ENCODE measurements at regions not wholly inside any gene's neighbourhood (a gene's known extent, or its start where the extent isn't known, plus 50 kb on each side); places are given as distances from the start of the nearest gene placed in this dataset.

DNA sequence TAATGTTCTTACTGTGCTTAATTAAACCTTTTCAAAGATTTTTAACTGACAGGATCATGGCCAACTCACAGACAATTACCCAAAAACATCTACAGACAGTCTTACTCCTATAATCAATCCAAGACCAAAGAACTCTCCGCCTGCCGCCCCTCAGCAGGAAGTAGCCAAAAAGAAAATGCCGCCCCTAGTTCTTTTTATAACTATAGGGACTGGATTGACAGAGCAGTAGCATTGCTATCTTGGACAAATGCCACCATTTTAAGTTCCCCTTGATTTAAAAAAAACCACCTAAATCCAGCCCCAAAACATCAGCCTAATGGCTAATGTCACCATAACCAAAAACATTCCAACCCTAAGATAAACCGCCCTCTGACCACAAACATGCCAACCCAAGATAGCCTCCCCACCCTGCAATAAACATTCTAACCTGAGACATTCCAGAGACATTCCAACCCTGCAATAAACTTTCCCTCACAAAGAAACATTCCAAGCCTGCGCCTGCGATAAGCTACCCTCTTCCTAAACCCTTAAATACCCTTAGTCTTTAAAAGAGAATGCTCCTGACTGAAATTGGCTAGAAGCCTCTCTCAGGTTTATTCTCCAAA, 77.0 kb downstream of the COQ2 start:
- TF ChIP-seq, protein P1, sequence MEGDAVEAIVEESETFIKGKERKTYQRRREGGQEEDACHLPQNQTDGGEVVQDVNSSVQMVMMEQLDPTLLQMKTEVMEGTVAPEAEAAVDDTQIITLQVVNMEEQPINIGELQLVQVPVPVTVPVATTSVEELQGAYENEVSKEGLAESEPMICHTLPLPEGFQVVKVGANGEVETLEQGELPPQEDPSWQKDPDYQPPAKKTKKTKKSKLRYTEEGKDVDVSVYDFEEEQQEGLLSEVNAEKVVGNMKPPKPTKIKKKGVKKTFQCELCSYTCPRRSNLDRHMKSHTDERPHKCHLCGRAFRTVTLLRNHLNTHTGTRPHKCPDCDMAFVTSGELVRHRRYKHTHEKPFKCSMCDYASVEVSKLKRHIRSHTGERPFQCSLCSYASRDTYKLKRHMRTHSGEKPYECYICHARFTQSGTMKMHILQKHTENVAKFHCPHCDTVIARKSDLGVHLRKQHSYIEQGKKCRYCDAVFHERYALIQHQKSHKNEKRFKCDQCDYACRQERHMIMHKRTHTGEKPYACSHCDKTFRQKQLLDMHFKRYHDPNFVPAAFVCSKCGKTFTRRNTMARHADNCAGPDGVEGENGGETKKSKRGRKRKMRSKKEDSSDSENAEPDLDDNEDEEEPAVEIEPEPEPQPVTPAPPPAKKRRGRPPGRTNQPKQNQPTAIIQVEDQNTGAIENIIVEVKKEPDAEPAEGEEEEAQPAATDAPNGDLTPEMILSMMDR (conservative IDR thresholded peaks at IDR 0.05; ENCODE audit: low read depth, low read length), result no peak
- TF ChIP-seq POLR2A (IDR thresholded peaks at IDR 0.05; ENCODE audit: low read depth, low read length), result no peak

All from IMR-90 (cell line).